SK-N-SH (cell line): ENCODE measurements at regions not wholly inside any gene's neighbourhood (a gene's known extent, or its start where the extent isn't known, plus 50 kb on each side); places are given as distances from the start of the nearest gene placed in this dataset.

Experiments used
- CTCF ChIP-seq: fragments of 200-600 bp; sonication (generic); IDR thresholded peaks from 2 replicates; pipeline ENCODE4 v1.6.1; 2017; ENCODE audit warnings: antibody characterized with exemption, mild to moderate bottlenecking, moderate library complexity
- EP300 ChIP-seq, 2 experiments: IDR thresholded peaks; 2 replicates each; pipeline versions ENCODE4 v1.4.0 to v1.6.1; 2012; ENCODE audit warnings: borderline replicate concordance in 1 of 2, low read depth in 1 of 2, low read length in 1 of 2
- FOXJ3 ChIP-seq: sonication (generic); formaldehyde crosslinking; IDR thresholded peaks from 2 replicates; pipeline ENCODE4 v1.5.1; 2020; ENCODE audit warnings: mild to moderate bottlenecking, missing genetic modification reagents
- FOXM1 ChIP-seq: IDR thresholded peaks from 2 replicates; pipeline ENCODE4 v1.4.0; 2012; ENCODE audit warnings: low read depth, mild to moderate bottlenecking
- POLR2AphosphoS5 ChIP-seq: IDR thresholded peaks from 2 replicates; pipeline ENCODE4 v1.6.1; 2012; ENCODE audit warnings: low read depth, low read length
- RFX5 ChIP-seq: IDR thresholded peaks from 2 replicates; pipeline ENCODE4 v1.6.1; 2012; ENCODE audit warnings: mild to moderate bottlenecking, improper control_type of control experiment, low read length
- RXRA ChIP-seq: IDR thresholded peaks from 2 replicates; pipeline ENCODE4 v1.4.0; 2012; ENCODE audit warnings: low read depth, mild to moderate bottlenecking, borderline replicate concordance
- TAF1 ChIP-seq: IDR thresholded peaks from 2 replicates; pipeline ENCODE4 v1.6.1; 2012; ENCODE audit warnings: low read depth, mild to moderate bottlenecking, low read length, moderate library complexity, borderline replicate concordance
- TEAD4 ChIP-seq: IDR thresholded peaks from 2 replicates; pipeline ENCODE4 v1.4.0; 2012; ENCODE audit warnings: mild to moderate bottlenecking, borderline replicate concordance; ENCODE audit not compliant: insufficient read depth
- ZBTB33 ChIP-seq: IDR thresholded peaks from 2 replicates; pipeline ENCODE4 v1.4.0; 2012; ENCODE audit warnings: low read depth, borderline replicate concordance

GRCh38 chr20:21609221-21609620, 95.4 kb upstream of the NKX2-2 start:
- no peak for TF ChIP-seq TAF1
- TF ChIP-seq RFX5, result no peak
- no peak for TF ChIP-seq FOXM1
- no peak for TF ChIP-seq CTCF
- TF ChIP-seq RXRA, result no peak
- TF ChIP-seq FOXJ3 (CRISPR knock-in tag), result no peak
- no peak for TF ChIP-seq ZBTB33
- TF ChIP-seq EP300 (IDR thresholded peaks at IDR 0.05; ENCODE audit: borderline replicate concordance in 1 of 2, low read depth in 1 of 2, low read length in 1 of 2), result no peak
- no peak for TF ChIP-seq POLR2AphosphoS5
- TF ChIP-seq TEAD4, result no peak
